GM20000 (cell line): ENCODE measurements at regions not wholly inside any gene's neighbourhood (a gene's known extent, or its start where the extent isn't known, plus 50 kb on each side); places are given as distances from the start of the nearest gene placed in this dataset.

Source experiments
- DNase-seq: peaks from one replicate; pipeline ENCODE4 v3.0.0; 2012; ENCODE audit warnings: low spot score
- TF ChIP-seq, protein P1 (sequence below): IDR thresholded peaks from 2 replicates; pipeline ENCODE4 v1.5.1; 2012; ENCODE audit warnings: mild to moderate bottlenecking, control low read depth; ENCODE audit errors: extremely low read depth, missing control alignments

GRCh38 chr7:69172357-69173077 is 425.8 kb upstream of the AUTS2 start:
- TF ChIP-seq, protein P1, sequence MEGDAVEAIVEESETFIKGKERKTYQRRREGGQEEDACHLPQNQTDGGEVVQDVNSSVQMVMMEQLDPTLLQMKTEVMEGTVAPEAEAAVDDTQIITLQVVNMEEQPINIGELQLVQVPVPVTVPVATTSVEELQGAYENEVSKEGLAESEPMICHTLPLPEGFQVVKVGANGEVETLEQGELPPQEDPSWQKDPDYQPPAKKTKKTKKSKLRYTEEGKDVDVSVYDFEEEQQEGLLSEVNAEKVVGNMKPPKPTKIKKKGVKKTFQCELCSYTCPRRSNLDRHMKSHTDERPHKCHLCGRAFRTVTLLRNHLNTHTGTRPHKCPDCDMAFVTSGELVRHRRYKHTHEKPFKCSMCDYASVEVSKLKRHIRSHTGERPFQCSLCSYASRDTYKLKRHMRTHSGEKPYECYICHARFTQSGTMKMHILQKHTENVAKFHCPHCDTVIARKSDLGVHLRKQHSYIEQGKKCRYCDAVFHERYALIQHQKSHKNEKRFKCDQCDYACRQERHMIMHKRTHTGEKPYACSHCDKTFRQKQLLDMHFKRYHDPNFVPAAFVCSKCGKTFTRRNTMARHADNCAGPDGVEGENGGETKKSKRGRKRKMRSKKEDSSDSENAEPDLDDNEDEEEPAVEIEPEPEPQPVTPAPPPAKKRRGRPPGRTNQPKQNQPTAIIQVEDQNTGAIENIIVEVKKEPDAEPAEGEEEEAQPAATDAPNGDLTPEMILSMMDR = no peak
- DNase-seq = no peak

GRCh38 chr7:69173341-69173740 is 424.9 kb upstream of the AUTS2 start:
- TF ChIP-seq, protein P1 = no peak
- DNase-seq = no peak

DNA sequence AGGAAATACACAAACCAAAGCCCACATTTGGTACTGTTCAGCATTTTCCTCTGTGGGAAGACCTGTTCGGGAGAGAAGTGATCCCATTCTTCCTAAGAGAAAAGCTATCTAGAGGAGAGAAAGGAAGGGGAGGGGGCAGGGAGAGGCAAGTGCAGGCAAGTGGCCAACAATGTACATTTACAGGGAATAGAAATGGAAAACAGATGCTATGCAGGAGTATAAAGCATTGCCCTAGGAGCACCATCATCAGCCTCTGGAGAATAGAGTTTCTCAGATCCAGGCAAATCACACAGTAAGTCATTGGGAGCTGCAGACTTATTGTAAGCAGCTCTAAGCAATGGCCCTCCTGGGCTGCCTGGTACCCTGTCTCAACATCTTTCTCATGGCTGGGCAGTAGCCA is 424.4 kb upstream of the AUTS2 start:
- TF ChIP-seq, protein P1 = no peak
- DNase-seq = no peak

- TF ChIP-seq, protein P1 = no peak
- no peak for DNase-seq
These were observed 421.4 kb upstream of the AUTS2 start for GRCh38 chr7:69176841-69177240.

DNA sequence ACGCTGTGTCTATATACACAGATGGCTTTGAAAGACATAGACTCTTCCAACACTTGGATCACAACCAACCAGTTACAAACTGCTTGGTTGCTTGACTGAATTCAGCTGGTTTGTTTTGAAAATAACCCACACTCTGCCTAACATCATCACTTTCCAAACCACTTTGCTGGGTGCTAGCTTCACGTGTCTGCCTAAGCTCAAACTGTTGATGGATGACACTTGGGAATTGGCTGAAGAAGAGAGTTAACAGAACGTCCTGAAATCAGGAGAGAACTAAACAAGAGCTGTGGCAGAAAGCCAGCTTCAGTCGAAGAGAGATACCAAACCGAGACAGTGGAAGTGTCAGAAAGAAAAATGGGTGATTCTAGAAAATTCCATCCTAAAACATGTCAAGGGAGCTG is 420.8 kb upstream of the AUTS2 start:
- TF ChIP-seq, protein P1 = no peak
- no peak for DNase-seq

- no peak for DNase-seq
- TF ChIP-seq, protein P1 = no peak
These were observed 420.3 kb upstream of the AUTS2 start for GRCh38 chr7:69177941-69178494.

GRCh38 chr7:69180662-69181061 is 417.6 kb upstream of the AUTS2 start:
- DNase-seq = no peak
- TF ChIP-seq, protein P1 = no peak
